ENCODE measurements at regions not wholly inside any gene's neighbourhood (a gene's known extent, or its start where the extent isn't known, plus 50 kb on each side); places are given as distances from the start of the nearest gene placed in this dataset.
"Not testable (repeated sequence)": the region's sequence is repeated elsewhere in the genome, so short reads cannot be mapped to it uniquely, and the experiment has no call there.

DNA sequence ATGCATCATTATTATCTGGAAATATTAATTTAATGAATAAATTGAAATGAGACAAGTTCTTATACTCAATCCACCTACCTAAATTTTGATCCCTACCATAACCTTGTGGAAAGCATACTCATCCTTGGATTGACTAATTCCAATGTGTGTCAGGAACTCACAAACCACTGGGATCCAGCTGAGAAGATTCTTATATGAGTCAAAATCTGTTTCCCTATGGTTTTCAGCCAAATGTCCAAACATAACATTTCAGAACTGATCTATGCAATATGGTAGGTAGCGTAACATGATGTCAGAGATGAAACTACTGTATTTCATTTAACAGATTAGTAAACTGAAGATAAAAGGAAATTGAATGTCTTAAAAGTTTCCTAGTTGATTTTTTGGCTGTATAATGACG is 250.0 kb downstream of the PLOD2 start:
- CTCF ChIA-PET = no interaction called here

DNA sequence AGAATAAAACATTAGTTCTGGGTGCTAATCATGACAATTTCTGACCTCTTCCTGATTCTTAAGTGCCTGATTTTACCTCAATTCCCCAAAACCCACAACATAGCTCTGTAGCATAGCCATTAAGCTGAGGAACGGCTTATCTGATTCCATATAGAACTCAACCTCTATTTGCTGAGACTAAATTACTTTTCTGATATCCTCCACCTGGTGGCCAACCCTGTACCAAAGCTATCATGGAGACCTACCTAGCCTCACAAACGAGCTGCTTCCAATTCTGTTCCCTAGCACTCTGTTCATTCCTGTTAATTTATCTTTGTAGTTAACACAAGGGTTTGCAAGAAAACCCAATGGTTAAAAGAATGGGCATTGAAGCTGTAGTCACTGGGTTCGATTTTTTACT is 245.2 kb downstream of the PLOD2 start:
- intact Hi-C loops (cut with micrococcal nuclease; ENCODE audit: unreplicated experiment) = no loop called here
- H3K4me3 ChIP-seq = no peak overlapping the region
- no peaks in the 10 kb centered on the region for H3K27me3 ChIP-seq (ENCODE audit: insufficient read depth, low read depth)
- H3K4me2 ChIP-seq = no peak overlapping the region
- DNase-seq = no peak
- no peak overlapping the region for H3K27ac ChIP-seq
- H3K9me3 ChIP-seq (ENCODE audit: insufficient read depth, low read depth) = no peaks in the 10 kb centered on the region
- H3K4me1 ChIP-seq (replicated peaks; ENCODE audit: insufficient read depth) = no peaks in the 10 kb centered on the region
- no peak for TF ChIP-seq EZH2 (IDR thresholded peaks at IDR 0.05; ENCODE audit: low read depth)
- TF ChIP-seq, protein P1, sequence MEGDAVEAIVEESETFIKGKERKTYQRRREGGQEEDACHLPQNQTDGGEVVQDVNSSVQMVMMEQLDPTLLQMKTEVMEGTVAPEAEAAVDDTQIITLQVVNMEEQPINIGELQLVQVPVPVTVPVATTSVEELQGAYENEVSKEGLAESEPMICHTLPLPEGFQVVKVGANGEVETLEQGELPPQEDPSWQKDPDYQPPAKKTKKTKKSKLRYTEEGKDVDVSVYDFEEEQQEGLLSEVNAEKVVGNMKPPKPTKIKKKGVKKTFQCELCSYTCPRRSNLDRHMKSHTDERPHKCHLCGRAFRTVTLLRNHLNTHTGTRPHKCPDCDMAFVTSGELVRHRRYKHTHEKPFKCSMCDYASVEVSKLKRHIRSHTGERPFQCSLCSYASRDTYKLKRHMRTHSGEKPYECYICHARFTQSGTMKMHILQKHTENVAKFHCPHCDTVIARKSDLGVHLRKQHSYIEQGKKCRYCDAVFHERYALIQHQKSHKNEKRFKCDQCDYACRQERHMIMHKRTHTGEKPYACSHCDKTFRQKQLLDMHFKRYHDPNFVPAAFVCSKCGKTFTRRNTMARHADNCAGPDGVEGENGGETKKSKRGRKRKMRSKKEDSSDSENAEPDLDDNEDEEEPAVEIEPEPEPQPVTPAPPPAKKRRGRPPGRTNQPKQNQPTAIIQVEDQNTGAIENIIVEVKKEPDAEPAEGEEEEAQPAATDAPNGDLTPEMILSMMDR (conservative IDR thresholded peaks at IDR 0.05) = no peak
- ChIA-PET CTCF (interaction anchor here (0.6 kb wide), 1 partner anchor 140 kb away, joined by 3 read pairs; no protein-coding TSS in a partner anchor), POLR2A (ENCODE audit: unreplicated experiment) (no interaction called here)
- H3K9me2 ChIP-seq (ENCODE audit: insufficient read depth) = no peaks in the 10 kb centered on the region
- H3K79me2 ChIP-seq (ENCODE audit: low read depth) = no peaks in the 10 kb centered on the region
- H3K36me3 ChIP-seq (ENCODE audit: low read depth) = no peaks in the 10 kb centered on the region
- H4K20me1 ChIP-seq (ENCODE audit: insufficient read depth) = no peaks in the 10 kb centered on the region
- no TSS peak for BruUV-seq (replicated peaks)
- no peaks in the 10 kb centered on the region for H3F3A ChIP-seq (ENCODE audit: insufficient read depth, low read depth)
- no peak overlapping the region for H2AFZ ChIP-seq

More for the DNA sequence above, 250.0 kb downstream of the PLOD2 start:
- no peaks in the 10 kb centered on the region for H3F3A ChIP-seq (ENCODE audit: insufficient read depth, low read depth)
- intact Hi-C loops (cut with micrococcal nuclease; ENCODE audit: unreplicated experiment) = no loop called here
- no peak overlapping the region for H3K27ac ChIP-seq
- BruUV-seq (replicated peaks) = no TSS peak
- no peaks in the 10 kb centered on the region for H3K9me2 ChIP-seq (ENCODE audit: insufficient read depth)
- no peak for DNase-seq
- no peaks in the 10 kb centered on the region for H3K9me3 ChIP-seq (ENCODE audit: insufficient read depth, low read depth)
- no peaks in the 10 kb centered on the region for H3K36me3 ChIP-seq (ENCODE audit: low read depth)
- no peak overlapping the region for H3K4me3 ChIP-seq
- no peaks in the 10 kb centered on the region for H4K20me1 ChIP-seq (ENCODE audit: insufficient read depth)
- H3K79me2 ChIP-seq (ENCODE audit: low read depth) = no peaks in the 10 kb centered on the region
- no peak overlapping the region for H2AFZ ChIP-seq
- POLR2A ChIA-PET (ENCODE audit: unreplicated experiment) = no interaction called here
- no peaks in the 10 kb centered on the region for H3K4me1 ChIP-seq (replicated peaks; ENCODE audit: insufficient read depth)
- H3K4me2 ChIP-seq = no peak overlapping the region
- H3K27me3 ChIP-seq (ENCODE audit: insufficient read depth, low read depth) = no peaks in the 10 kb centered on the region
- TF ChIP-seq EZH2 (IDR thresholded peaks at IDR 0.05; ENCODE audit: low read depth) = no peak
- TF ChIP-seq, protein P1 (conservative IDR thresholded peaks at IDR 0.05) = no peak

DNA sequence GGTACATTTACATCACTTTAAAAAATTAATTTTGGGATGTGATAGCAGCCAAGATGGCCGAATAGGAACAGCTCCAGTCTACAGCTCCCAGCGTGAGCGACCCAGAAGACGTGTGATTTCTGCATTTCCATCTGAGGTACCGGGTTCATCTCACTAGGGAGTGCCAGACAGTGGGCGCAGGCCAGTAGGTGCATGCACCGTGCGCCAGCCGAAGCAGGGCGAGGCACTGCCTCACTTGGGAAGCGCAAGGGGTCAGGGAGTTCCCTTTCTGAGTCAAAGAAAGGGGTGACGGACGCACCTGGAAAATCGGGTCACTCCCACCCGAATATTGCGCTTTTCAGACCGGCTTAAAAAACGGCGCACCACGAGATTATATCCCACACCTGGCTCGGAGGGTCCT is 233.2 kb downstream of the PLOD2 start:
- Histone ChIP-seq H2AFZ (peak overlapping the region; percentile 77), H3K4me3 (peak overlapping the region; percentile 44; the same call in 1 of the 2 replicates), H3K4me2 (peak overlapping the region; percentile 61)
- H3K79me2 ChIP-seq (ENCODE audit: low read depth); H3K27ac ChIP-seq; H3K9me3 ChIP-seq (ENCODE audit: insufficient read depth, low read depth); BruUV-seq (replicated peaks); POLR2A ChIA-PET (ENCODE audit: unreplicated experiment); H3K4me1 ChIP-seq (replicated peaks; ENCODE audit: insufficient read depth); H3F3A ChIP-seq (ENCODE audit: insufficient read depth, low read depth); H4K20me1 ChIP-seq (ENCODE audit: insufficient read depth); H3K27me3 ChIP-seq (ENCODE audit: insufficient read depth, low read depth); H3K36me3 ChIP-seq (ENCODE audit: low read depth); H3K9me2 ChIP-seq (ENCODE audit: insufficient read depth); CTCF ChIA-PET; intact Hi-C loops (cut with micrococcal nuclease; ENCODE audit: unreplicated experiment): not testable (repeated sequence)
- DNase-seq = peak in 1 of 2 experiments; percentile 52

DNA sequence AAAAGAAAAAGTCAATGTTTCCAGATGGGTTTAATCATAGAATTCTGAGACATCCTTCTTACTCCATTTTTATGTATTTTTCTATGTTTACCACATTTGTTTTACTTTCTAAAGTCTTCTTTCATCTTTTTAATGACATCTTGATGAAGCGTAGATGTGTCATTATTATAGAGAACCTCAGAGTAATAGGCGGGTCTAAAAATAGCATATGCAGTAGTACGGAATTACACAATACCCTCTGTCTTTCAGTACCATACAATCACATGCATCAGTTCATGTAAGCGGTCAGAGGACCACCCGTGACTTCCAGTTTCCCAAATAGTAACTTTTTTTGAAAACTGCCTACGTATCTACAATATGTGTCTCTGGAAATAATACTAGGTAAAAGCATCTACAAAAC is 224.0 kb downstream of the PLOD2 start:
- H3K9me3 ChIP-seq (ENCODE audit: insufficient read depth, low read depth) = no peaks in the 10 kb centered on the region
- CTCF ChIA-PET = no interaction called here
- no peaks in the 10 kb centered on the region for H3K27me3 ChIP-seq (ENCODE audit: insufficient read depth, low read depth)
- no peak for DNase-seq
- H3F3A ChIP-seq (ENCODE audit: insufficient read depth, low read depth) = no peaks in the 10 kb centered on the region
- no peak overlapping the region for H3K4me3 ChIP-seq
- no peaks in the 10 kb centered on the region for H4K20me1 ChIP-seq (ENCODE audit: insufficient read depth)
- no peaks in the 10 kb centered on the region for H3K9me2 ChIP-seq (ENCODE audit: insufficient read depth)
- no peaks in the 10 kb centered on the region for H3K4me1 ChIP-seq (replicated peaks; ENCODE audit: insufficient read depth)
- no peak overlapping the region for H3K4me2 ChIP-seq
- TF ChIP-seq, protein P1 (conservative IDR thresholded peaks at IDR 0.05) = no peak
- no peak for TF ChIP-seq EZH2 (IDR thresholded peaks at IDR 0.05; ENCODE audit: low read depth)
- H3K27ac ChIP-seq = no peak overlapping the region
- intact Hi-C loops (cut with micrococcal nuclease; ENCODE audit: unreplicated experiment) = no loop called here
- H3K36me3 ChIP-seq (ENCODE audit: low read depth) = no peaks in the 10 kb centered on the region
- H3K79me2 ChIP-seq (ENCODE audit: low read depth) = no peaks in the 10 kb centered on the region
- no TSS peak for BruUV-seq (replicated peaks)
- no peak overlapping the region for H2AFZ ChIP-seq
- POLR2A ChIA-PET (ENCODE audit: unreplicated experiment) = no interaction called here

All from PC-9 (cell line).